Stimulated activated naive B cell treated with anti-CD40 and anti-IgM and Interleukin-4, amounts not matched to agents 10 μg/mL and 1 μg/mL and 100 μg/mL, for 72 hours (primary cell): ENCODE measurements at regions not wholly inside any gene's neighbourhood (a gene's known extent, or its start where the extent isn't known, plus 50 kb on each side); places are given as distances from the start of the nearest gene placed in this dataset.

ENCODE experiments used
- ATAC-seq, 2 donors: fragments of 150-1000 bp; cut with Tn5 transposase; replicated peaks; 2 replicates each; pipeline ENCODE4 v1.10.0; 2021; ENCODE audit warnings: moderate library complexity in 1 of 2
- DNase-seq: peaks from one replicate; pipeline ENCODE4 v3.0.0; 2021
- H3K27ac Mint-ChIP-seq: one replicate; pipeline ENCODE4 v1.8.0; 2022; ENCODE audit warnings: mild to moderate bottlenecking, mixed read lengths
- H3K27me3 Mint-ChIP-seq, 2 donors: one replicate each; pipeline ENCODE4 v1.8.0; 2022; ENCODE audit warnings: mixed read lengths in 2 of 2
- H3K36me3 Mint-ChIP-seq, 2 donors: one replicate each; pipeline ENCODE4 v1.8.0; 2022; ENCODE audit warnings: mixed read lengths in 2 of 2, mild to moderate bottlenecking in 1 of 2
- H3K4me1 Mint-ChIP-seq, 2 donors: one replicate each; pipeline ENCODE4 v1.8.0; 2022; ENCODE audit warnings: mixed read lengths in 2 of 2, mild to moderate bottlenecking in 1 of 2
- H3K4me3 Mint-ChIP-seq, 2 donors: one replicate each; pipeline ENCODE4 v1.8.0; 2022; ENCODE audit warnings: mild to moderate bottlenecking in 2 of 2, mixed read lengths in 2 of 2, moderate library complexity in 1 of 2
- H3K9me3 Mint-ChIP-seq, 2 donors: one replicate each; pipeline ENCODE4 v1.8.0; 2022; ENCODE audit warnings: mixed read lengths in 2 of 2, mild to moderate bottlenecking in 1 of 2

GRCh38 chr17:72492941-72493340, 372.1 kb downstream of the SOX9 start:
- H3K36me3 Mint-ChIP-seq: no peaks in the 10 kb centered on the region
- no peak overlapping the region for H3K4me3 Mint-ChIP-seq
- ATAC-seq: no peak
- no peak overlapping the region for H3K27ac Mint-ChIP-seq
- peaks cover 5 to 7% of the 10 kb centered on the region in 2 donors for H3K27me3 Mint-ChIP-seq
- peaks cover 4 to 5% of the 10 kb centered on the region in 2 donors for H3K9me3 Mint-ChIP-seq
- no peaks in the 10 kb centered on the region for H3K4me1 Mint-ChIP-seq
- DNase-seq: no peak

GRCh38 chr17:72494566-72494965, 373.7 kb downstream of the SOX9 start:
- H3K27ac Mint-ChIP-seq: no peak overlapping the region
- H3K4me3 Mint-ChIP-seq: no peak overlapping the region
- ATAC-seq: no peak
- peaks cover 4 to 5% of the 10 kb centered on the region in 2 donors for H3K9me3 Mint-ChIP-seq
- no peak for DNase-seq
- H3K36me3 Mint-ChIP-seq: no peaks in the 10 kb centered on the region
- H3K27me3 Mint-ChIP-seq: no peaks in the 10 kb centered on the region
- no peaks in the 10 kb centered on the region for H3K4me1 Mint-ChIP-seq

GRCh38 chr17:72496461-72496860, 375.6 kb downstream of the SOX9 start:
- H3K36me3 Mint-ChIP-seq: no peaks in the 10 kb centered on the region
- peaks cover 2 to 4% of the 10 kb centered on the region in 2 donors for H3K9me3 Mint-ChIP-seq
- no peak overlapping the region for H3K4me3 Mint-ChIP-seq
- ATAC-seq: no peak
- H3K27ac Mint-ChIP-seq: no peak overlapping the region
- DNase-seq: no peak
- no peaks in the 10 kb centered on the region for H3K4me1 Mint-ChIP-seq
- H3K27me3 Mint-ChIP-seq: peaks cover 0 to 6% of the 10 kb centered on the region in 2 donors

- ATAC-seq: no peak
- Mint-ChIP-seq H3K4me3 (no peak overlapping the region), H3K27ac (no peak overlapping the region), H3K4me1 (no peaks in the 10 kb centered on the region), H3K36me3 (no peaks in the 10 kb centered on the region), H3K9me3 (peaks cover 2 to 4% of the 10 kb centered on the region in 2 donors), H3K27me3 (peaks cover 9 to 18% of the 10 kb centered on the region in 2 donors)
- DNase-seq: no peak
Observed at GRCh38 chr17:72497915-72498314, 377.1 kb downstream of the SOX9 start.

- Mint-ChIP-seq H3K27me3 (peaks cover 11 to 18% of the 10 kb centered on the region in 2 donors), H3K27ac (no peak overlapping the region), H3K36me3 (no peaks in the 10 kb centered on the region), H3K4me1 (no peaks in the 10 kb centered on the region), H3K9me3 (peaks cover 2 to 4% of the 10 kb centered on the region in 2 donors), H3K4me3 (no peak overlapping the region)
- ATAC-seq (no peak), DNase-seq (no peak)
Observed at GRCh38 chr17:72498364-72499210, 377.8 kb downstream of the SOX9 start.

- H3K9me3 Mint-ChIP-seq: peaks cover 8% of the 10 kb centered on the region in 2 donors
- DNase-seq (no peak), ATAC-seq (no peak)
- peaks cover 15 to 27% of the 10 kb centered on the region in 2 donors for H3K27me3 Mint-ChIP-seq
- no peak overlapping the region for H3K27ac Mint-ChIP-seq
- H3K36me3 Mint-ChIP-seq: no peaks in the 10 kb centered on the region
- no peak overlapping the region for H3K4me3 Mint-ChIP-seq
- H3K4me1 Mint-ChIP-seq: no peaks in the 10 kb centered on the region
Observed at GRCh38 chr17:72501404-72502370, 380.9 kb downstream of the SOX9 start.

GRCh38 chr17:72502371-72503341, 381.8 kb downstream of the SOX9 start:
- DNase-seq (no peak), ATAC-seq (no peak)
- no peak overlapping the region for H3K4me3 Mint-ChIP-seq
- no peak overlapping the region for H3K27ac Mint-ChIP-seq
- H3K4me1 Mint-ChIP-seq: no peaks in the 10 kb centered on the region
- peaks cover 5 to 6% of the 10 kb centered on the region in 2 donors for H3K9me3 Mint-ChIP-seq
- H3K27me3 Mint-ChIP-seq: peaks cover 15 to 27% of the 10 kb centered on the region in 2 donors
- H3K36me3 Mint-ChIP-seq: no peaks in the 10 kb centered on the region

GRCh38 chr17:72503556-72503955, 382.7 kb downstream of the SOX9 start:
- peaks cover 15 to 27% of the 10 kb centered on the region in 2 donors for H3K27me3 Mint-ChIP-seq
- no peak overlapping the region for H3K27ac Mint-ChIP-seq
- H3K4me3 Mint-ChIP-seq: no peak overlapping the region
- H3K4me1 Mint-ChIP-seq: no peaks in the 10 kb centered on the region
- peaks cover 5 to 6% of the 10 kb centered on the region in 2 donors for H3K9me3 Mint-ChIP-seq
- H3K36me3 Mint-ChIP-seq: no peaks in the 10 kb centered on the region
- ATAC-seq: no peak
- DNase-seq: no peak

- no peaks in the 10 kb centered on the region for H3K36me3 Mint-ChIP-seq
- ATAC-seq (no peak), DNase-seq (no peak)
- no peak overlapping the region for H3K4me3 Mint-ChIP-seq
- H3K4me1 Mint-ChIP-seq: no peaks in the 10 kb centered on the region
- peaks cover 15 to 27% of the 10 kb centered on the region in 2 donors for H3K27me3 Mint-ChIP-seq
- H3K27ac Mint-ChIP-seq: no peak overlapping the region
- H3K9me3 Mint-ChIP-seq: peaks cover 5 to 6% of the 10 kb centered on the region in 2 donors
Observed at GRCh38 chr17:72504783-72505182, 384.0 kb downstream of the SOX9 start.

GRCh38 chr17:72506773-72507172, 386.0 kb downstream of the SOX9 start:
- no peak overlapping the region for H3K4me3 Mint-ChIP-seq
- ATAC-seq (no peak), DNase-seq (no peak)
- H3K4me1 Mint-ChIP-seq: peaks cover 1 to 10% of the 10 kb centered on the region in 2 donors
- peaks cover 5 to 6% of the 10 kb centered on the region in 2 donors for H3K9me3 Mint-ChIP-seq
- no peak overlapping the region for H3K27ac Mint-ChIP-seq
- H3K36me3 Mint-ChIP-seq: no peaks in the 10 kb centered on the region
- peaks cover 15 to 18% of the 10 kb centered on the region in 2 donors for H3K27me3 Mint-ChIP-seq

GRCh38 chr17:72507370-72507769, 386.6 kb downstream of the SOX9 start:
- Mint-ChIP-seq H3K9me3 (peaks cover 5 to 6% of the 10 kb centered on the region in 2 donors), H3K4me3 (no peak overlapping the region), H3K4me1 (peaks cover 1 to 10% of the 10 kb centered on the region in 2 donors), H3K27ac (no peak overlapping the region), H3K27me3 (peaks cover 12 to 13% of the 10 kb centered on the region in 2 donors), H3K36me3 (no peaks in the 10 kb centered on the region)
- DNase-seq (no peak), ATAC-seq (no peak)

- Mint-ChIP-seq H3K9me3 (peaks cover 4% of the 10 kb centered on the region in 2 donors), H3K27ac (no peak overlapping the region), H3K36me3 (no peaks in the 10 kb centered on the region), H3K27me3 (peaks cover 17 to 18% of the 10 kb centered on the region in 2 donors), H3K4me3 (no peak overlapping the region), H3K4me1 (peaks cover 1 to 10% of the 10 kb centered on the region in 2 donors)
- peak; percentile 18 for DNase-seq
- peak; percentile 81 to 97 for ATAC-seq
Observed at GRCh38 chr17:72510351-72511016, 389.7 kb downstream of the SOX9 start.

GRCh38 chr17:72511242-72511641, 390.4 kb downstream of the SOX9 start:
- no peak overlapping the region for H3K27ac Mint-ChIP-seq
- no peak for ATAC-seq
- DNase-seq: no peak
- no peak overlapping the region for H3K4me3 Mint-ChIP-seq
- H3K27me3 Mint-ChIP-seq: peaks cover 16 to 19% of the 10 kb centered on the region in 2 donors
- H3K4me1 Mint-ChIP-seq: peaks cover 1 to 10% of the 10 kb centered on the region in 2 donors
- no peaks in the 10 kb centered on the region for H3K9me3 Mint-ChIP-seq
- no peaks in the 10 kb centered on the region for H3K36me3 Mint-ChIP-seq
